ENCODE measurements at regions not wholly inside any gene's neighbourhood (a gene's known extent, or its start where the extent isn't known, plus 50 kb on each side); places are given as distances from the start of the nearest gene placed in this dataset.

DNA sequence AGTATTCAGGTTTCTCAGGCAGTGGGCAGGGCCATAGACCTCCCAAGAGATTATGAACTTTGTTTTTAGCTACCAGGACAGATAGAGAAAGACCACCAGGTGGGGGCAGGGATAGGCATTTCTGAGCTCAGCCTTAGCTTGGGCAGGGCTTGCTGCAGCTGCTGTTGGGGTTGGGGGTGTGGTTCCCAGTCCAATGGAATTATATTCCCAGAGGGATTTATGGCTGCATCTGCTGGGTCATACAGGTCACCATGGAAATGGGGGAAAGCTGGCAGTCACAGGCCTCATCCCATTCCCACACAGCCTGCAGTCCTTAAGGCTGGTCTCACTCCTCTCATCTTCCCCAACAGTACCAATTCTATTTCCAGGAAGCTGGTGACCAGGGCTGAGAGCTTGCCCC lies 144.6 kb upstream of the ZPLD1 start:
- H3K4me1 ChIP-seq (ENCODE audit: control insufficient read depth in 1 of 2, insufficient read depth in 2 of 2, low read depth in 1 of 2, low read length in 1 of 2): no peaks in the 10 kb centered on the region
- no peak for TF ChIP-seq RFX5 (IDR thresholded peaks at IDR 0.05; ENCODE audit: low read length)
- TF ChIP-seq TAF1 (IDR thresholded peaks at IDR 0.05; ENCODE audit: borderline replicate concordance, low read depth, low read length): no peak
- no peak for TF ChIP-seq EZH2phosphoT487 (IDR thresholded peaks at IDR 0.05; ENCODE audit: borderline replicate concordance, low read depth)
- no peak for TF ChIP-seq NFIC (IDR thresholded peaks at IDR 0.05; ENCODE audit: borderline replicate concordance)
- TF ChIP-seq, protein P1, sequence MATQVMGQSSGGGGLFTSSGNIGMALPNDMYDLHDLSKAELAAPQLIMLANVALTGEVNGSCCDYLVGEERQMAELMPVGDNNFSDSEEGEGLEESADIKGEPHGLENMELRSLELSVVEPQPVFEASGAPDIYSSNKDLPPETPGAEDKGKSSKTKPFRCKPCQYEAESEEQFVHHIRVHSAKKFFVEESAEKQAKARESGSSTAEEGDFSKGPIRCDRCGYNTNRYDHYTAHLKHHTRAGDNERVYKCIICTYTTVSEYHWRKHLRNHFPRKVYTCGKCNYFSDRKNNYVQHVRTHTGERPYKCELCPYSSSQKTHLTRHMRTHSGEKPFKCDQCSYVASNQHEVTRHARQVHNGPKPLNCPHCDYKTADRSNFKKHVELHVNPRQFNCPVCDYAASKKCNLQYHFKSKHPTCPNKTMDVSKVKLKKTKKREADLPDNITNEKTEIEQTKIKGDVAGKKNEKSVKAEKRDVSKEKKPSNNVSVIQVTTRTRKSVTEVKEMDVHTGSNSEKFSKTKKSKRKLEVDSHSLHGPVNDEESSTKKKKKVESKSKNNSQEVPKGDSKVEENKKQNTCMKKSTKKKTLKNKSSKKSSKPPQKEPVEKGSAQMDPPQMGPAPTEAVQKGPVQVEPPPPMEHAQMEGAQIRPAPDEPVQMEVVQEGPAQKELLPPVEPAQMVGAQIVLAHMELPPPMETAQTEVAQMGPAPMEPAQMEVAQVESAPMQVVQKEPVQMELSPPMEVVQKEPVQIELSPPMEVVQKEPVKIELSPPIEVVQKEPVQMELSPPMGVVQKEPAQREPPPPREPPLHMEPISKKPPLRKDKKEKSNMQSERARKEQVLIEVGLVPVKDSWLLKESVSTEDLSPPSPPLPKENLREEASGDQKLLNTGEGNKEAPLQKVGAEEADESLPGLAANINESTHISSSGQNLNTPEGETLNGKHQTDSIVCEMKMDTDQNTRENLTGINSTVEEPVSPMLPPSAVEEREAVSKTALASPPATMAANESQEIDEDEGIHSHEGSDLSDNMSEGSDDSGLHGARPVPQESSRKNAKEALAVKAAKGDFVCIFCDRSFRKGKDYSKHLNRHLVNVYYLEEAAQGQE (IDR thresholded peaks at IDR 0.05; ENCODE audit: low read depth, low read length): no peak
- no peak for TF ChIP-seq TCF12 (IDR thresholded peaks at IDR 0.05)
- TF ChIP-seq JUND (IDR thresholded peaks at IDR 0.05): no peak
- TF ChIP-seq SIN3A (IDR thresholded peaks at IDR 0.05; ENCODE audit: borderline replicate concordance, low read depth, low read length): no peak
- TF ChIP-seq, protein P2, sequence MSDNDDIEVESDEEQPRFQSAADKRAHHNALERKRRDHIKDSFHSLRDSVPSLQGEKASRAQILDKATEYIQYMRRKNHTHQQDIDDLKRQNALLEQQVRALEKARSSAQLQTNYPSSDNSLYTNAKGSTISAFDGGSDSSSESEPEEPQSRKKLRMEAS (IDR thresholded peaks at IDR 0.05; ENCODE audit: low read depth): no peak
- ChIA-PET POLR2A (no interaction called here), CTCF (interaction anchor here (1.1 to 1.2 kb wide), 2 partner anchors 10 to 17 kb away, joined by 3 read pairs; no protein-coding TSS in a partner anchor)
- H3K4me3 ChIP-seq (ENCODE audit: low read depth in 2 of 2, low read length in 1 of 2): no peak overlapping the region
- H3K9me3 ChIP-seq: no peaks in the 10 kb centered on the region
- H3K9ac ChIP-seq: no peak overlapping the region
- no peaks in the 10 kb centered on the region for H3F3A ChIP-seq (replicated peaks; ENCODE audit: insufficient read depth)
- no peaks in the 10 kb centered on the region for H3K79me2 ChIP-seq (ENCODE audit: insufficient read depth)
- H4K20me1 ChIP-seq (ENCODE audit: insufficient read depth): no peaks in the 10 kb centered on the region
- H3K27me3 ChIP-seq (ENCODE audit: insufficient read depth): no peaks in the 10 kb centered on the region
- no peaks in the 10 kb centered on the region for H3K9me2 ChIP-seq
- H3K27ac ChIP-seq (ENCODE audit: low read depth in 2 of 2, low read length in 1 of 2): no peak overlapping the region
- no peak overlapping the region for H2AFZ ChIP-seq (ENCODE audit: low read depth)
- no peak for DNase-seq
- no peak overlapping the region for H3K4me2 ChIP-seq
- H3K36me3 ChIP-seq (replicated peaks in 1 of 2; ENCODE audit: control insufficient read depth in 1 of 2, insufficient read depth in 2 of 2, low read length in 1 of 2): no peaks in the 10 kb centered on the region

DNA sequence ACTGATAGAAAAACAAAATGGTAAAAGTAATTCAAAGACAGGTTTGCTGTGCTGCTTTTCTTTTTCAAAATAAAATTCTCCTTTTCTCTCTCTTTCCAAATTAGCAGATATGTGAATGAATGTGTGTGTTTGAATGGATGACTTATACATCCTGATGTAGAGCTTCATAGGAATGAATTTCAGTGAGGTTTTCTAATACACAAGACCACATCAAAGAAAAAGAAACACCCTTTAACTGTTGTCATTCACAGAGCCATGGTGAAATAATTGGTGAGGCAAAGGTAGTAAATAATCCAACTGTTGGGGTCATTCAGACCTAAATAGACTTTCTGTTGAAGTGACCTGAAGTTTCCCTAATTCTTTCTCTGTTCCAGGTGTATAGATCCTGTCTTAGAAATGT lies 139.1 kb upstream of the ZPLD1 start:
- H3K27ac ChIP-seq (ENCODE audit: low read depth in 2 of 2, low read length in 1 of 2): no peak overlapping the region
- no peak for TF ChIP-seq FOXM1 (IDR thresholded peaks at IDR 0.05; ENCODE audit: low read depth)
- TF ChIP-seq SIN3A (IDR thresholded peaks at IDR 0.05; ENCODE audit: borderline replicate concordance, low read depth, low read length): no peak
- no peak for TF ChIP-seq EZH2phosphoT487 (IDR thresholded peaks at IDR 0.05; ENCODE audit: borderline replicate concordance, low read depth)
- TF ChIP-seq RFX5 (IDR thresholded peaks at IDR 0.05; ENCODE audit: low read length): no peak
- no peak for TF ChIP-seq MXI1 (IDR thresholded peaks at IDR 0.05; ENCODE audit: low read depth, low read length)
- no peak for TF ChIP-seq TCF12 (IDR thresholded peaks at IDR 0.05)
- no peak for TF ChIP-seq FOSL2 (IDR thresholded peaks at IDR 0.05; ENCODE audit: borderline replicate concordance, low read depth)
- no peak for TF ChIP-seq RCOR1 (IDR thresholded peaks at IDR 0.05; ENCODE audit: low read length)
- no peak for TF ChIP-seq TEAD4 (IDR thresholded peaks at IDR 0.05; ENCODE audit: borderline replicate concordance, insufficient read depth)
- TF ChIP-seq, protein P3, sequence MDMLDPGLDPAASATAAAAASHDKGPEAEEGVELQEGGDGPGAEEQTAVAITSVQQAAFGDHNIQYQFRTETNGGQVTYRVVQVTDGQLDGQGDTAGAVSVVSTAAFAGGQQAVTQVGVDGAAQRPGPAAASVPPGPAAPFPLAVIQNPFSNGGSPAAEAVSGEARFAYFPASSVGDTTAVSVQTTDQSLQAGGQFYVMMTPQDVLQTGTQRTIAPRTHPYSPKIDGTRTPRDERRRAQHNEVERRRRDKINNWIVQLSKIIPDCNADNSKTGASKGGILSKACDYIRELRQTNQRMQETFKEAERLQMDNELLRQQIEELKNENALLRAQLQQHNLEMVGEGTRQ (IDR thresholded peaks at IDR 0.05; ENCODE audit: borderline replicate concordance, low read depth, low read length): no peak
- no peak overlapping the region for H3K9ac ChIP-seq
- no peaks in the 10 kb centered on the region for H3K9me2 ChIP-seq
- no peaks in the 10 kb centered on the region for H3K79me2 ChIP-seq (ENCODE audit: insufficient read depth)
- H3K9me3 ChIP-seq: no peaks in the 10 kb centered on the region
- no peak overlapping the region for H3K4me2 ChIP-seq
- H3K36me3 ChIP-seq (replicated peaks in 1 of 2; ENCODE audit: control insufficient read depth in 1 of 2, insufficient read depth in 2 of 2, low read length in 1 of 2): no peaks in the 10 kb centered on the region
- H4K20me1 ChIP-seq (ENCODE audit: insufficient read depth): no peaks in the 10 kb centered on the region
- POLR2A ChIA-PET: no interaction called here
- no peak overlapping the region for H3K4me3 ChIP-seq (ENCODE audit: low read depth in 2 of 2, low read length in 1 of 2)
- DNase-seq: no peak
- no peaks in the 10 kb centered on the region for H3F3A ChIP-seq (replicated peaks; ENCODE audit: insufficient read depth)
- no peaks in the 10 kb centered on the region for H3K4me1 ChIP-seq (ENCODE audit: control insufficient read depth in 1 of 2, insufficient read depth in 2 of 2, low read depth in 1 of 2, low read length in 1 of 2)
- CTCF ChIA-PET: interaction anchor here (1.2 kb wide), 1 partner anchor 331 kb away, joined by 3 read pairs; no protein-coding TSS in a partner anchor
- no peaks in the 10 kb centered on the region for H3K27me3 ChIP-seq (ENCODE audit: insufficient read depth)
- H2AFZ ChIP-seq (ENCODE audit: low read depth): no peak overlapping the region
